ENCODE measurements at regions not wholly inside any gene's neighbourhood (a gene's known extent, or its start where the extent isn't known, plus 50 kb on each side); places are given as distances from the start of the nearest gene placed in this dataset.

- no peak for TF ChIP-seq CTCF (IDR thresholded peaks at IDR 0.05 in 2 of 3, conservative IDR thresholded peaks at IDR 0.05 in 1 of 3; ENCODE audit: borderline replicate concordance in 1 of 3, insufficient read depth in 1 of 3, low read depth in 2 of 3, low read length in 2 of 3)
- no peak for TF ChIP-seq SP1 (IDR thresholded peaks at IDR 0.05; ENCODE audit: low read depth)
- TF ChIP-seq REST (IDR thresholded peaks at IDR 0.05; ENCODE audit: low read depth): no peak
- no peak for TF ChIP-seq POLR2A (IDR thresholded peaks at IDR 0.05; ENCODE audit: borderline replicate concordance, extremely low read depth, insufficient read depth, insufficient read length)
- TF ChIP-seq ELF1 (IDR thresholded peaks at IDR 0.05; ENCODE audit: borderline replicate concordance, low read depth): no peak
Observed at GRCh38 chr1:63710308-63710707, 63.5 kb upstream of the ROR1 start.

All from HCT116 (cell line).